OCI-LY1 (cell line): ENCODE measurements at regions not wholly inside any gene's neighbourhood (a gene's known extent, or its start where the extent isn't known, plus 50 kb on each side); places are given as distances from the start of the nearest gene placed in this dataset.

Experiments
- H2AFZ ChIP-seq: fragments of 200-600 bp; sonication (generic), shearing (Covaris generic); 2 replicates; pipeline ENCODE4 v1.6.0; 2014; ENCODE audit warnings: antibody characterized with exemption, mild to moderate bottlenecking, low read length
- H3F3A ChIP-seq: fragments of 200-600 bp; sonication (generic), shearing (Covaris generic); 2 replicates; pipeline ENCODE4 v1.6.0; 2014; ENCODE audit warnings: mild to moderate bottlenecking, antibody characterized with exemption, low read length, moderate library complexity; ENCODE audit not compliant: insufficient read depth
- H3K27ac ChIP-seq: fragments of 200-600 bp; sonication (generic); 2 replicates; pipeline ENCODE4 v1.5.1; 2014; ENCODE audit warnings: low read length, mixed run types, mild to moderate bottlenecking, low read depth; ENCODE audit not compliant: poor library complexity, severe bottlenecking
- H3K27me3 ChIP-seq: fragments of 200-600 bp; sonication (generic); 2 replicates; pipeline ENCODE4 v1.6.0; 2014; ENCODE audit warnings: antibody characterized with exemption, mild to moderate bottlenecking, low read length, moderate library complexity; ENCODE audit not compliant: insufficient read depth
- H3K36me3 ChIP-seq: fragments of 200-600 bp; sonication (generic); 2 replicates; pipeline ENCODE4 v1.6.1; 2014; ENCODE audit warnings: mild to moderate bottlenecking, antibody characterized with exemption, low read length, moderate library complexity, mixed read lengths; ENCODE audit not compliant: insufficient read depth
- H3K4me1 ChIP-seq: fragments of 200-600 bp; sonication (generic); 2 replicates; pipeline ENCODE4 v1.5.1; 2014; ENCODE audit warnings: mild to moderate bottlenecking, low read length, moderate library complexity; ENCODE audit not compliant: insufficient read depth, severe bottlenecking
- H3K4me2 ChIP-seq: fragments of 200-600 bp; sonication (generic), shearing (Covaris generic); 2 replicates; pipeline ENCODE4 v1.6.1; 2014; ENCODE audit warnings: low read length
- H3K4me3 ChIP-seq: fragments of 200-600 bp; sonication (generic); 2 replicates; pipeline ENCODE4 v1.5.1; 2014; ENCODE audit warnings: low read length, low read depth, mild to moderate bottlenecking, mixed read lengths; ENCODE audit not compliant: poor library complexity, severe bottlenecking
- H3K79me2 ChIP-seq: fragments of 200-600 bp; shearing (Covaris generic); 2 replicates; pipeline ENCODE4 v1.6.1; 2016; ENCODE audit warnings: mixed run types, low read length, mixed read lengths; ENCODE audit not compliant: insufficient read depth
- H3K9ac ChIP-seq: fragments of 200-600 bp; sonication (generic), shearing (Covaris generic); 2 replicates; pipeline ENCODE4 v1.6.1; 2014; ENCODE audit warnings: mild to moderate bottlenecking, low read length, mixed read lengths
- H3K9me2 ChIP-seq: fragments of 200-600 bp; sonication (generic), shearing (Covaris generic); 2 replicates; pipeline ENCODE4 v1.6.1; 2014; ENCODE audit warnings: low read depth, mild to moderate bottlenecking, low read length, mixed read lengths
- H3K9me3 ChIP-seq: fragments of 200-600 bp; shearing (Covaris generic); 2 replicates; pipeline ENCODE4 v1.6.1; 2014; ENCODE audit warnings: low read length, mixed read lengths
- H4K20me1 ChIP-seq: fragments of 200-600 bp; sonication (generic), shearing (Covaris generic); 2 replicates; pipeline ENCODE4 v1.6.0; 2016; ENCODE audit warnings: mild to moderate bottlenecking, low read length; ENCODE audit not compliant: insufficient read depth
- EZH2 ChIP-seq: fragments of 200-600 bp; sonication (generic), shearing (Covaris generic); IDR thresholded peaks from 2 replicates; pipeline ENCODE4 v1.8.0; 2017; ENCODE audit warnings: borderline replicate concordance, mixed run types, mild to moderate bottlenecking, antibody characterized with exemption, low read length, moderate library complexity, mixed read lengths
- TF ChIP-seq, protein P1 (sequence below): fragments of 200-600 bp; sonication (generic), shearing (Covaris generic); IDR thresholded peaks from 2 replicates; pipeline ENCODE4 v1.5.1; 2017; ENCODE audit warnings: mild to moderate bottlenecking, antibody characterized with exemption, low read length, moderate library complexity, mixed read lengths

GRCh38 chr4:114335339-114335738 lies 263.3 kb upstream of the UGT8 start:
- no peaks in the 10 kb centered on the region for H3K4me1 ChIP-seq
- H3K27ac ChIP-seq: no peak overlapping the region
- H3F3A ChIP-seq: no peaks in the 10 kb centered on the region
- no peaks in the 10 kb centered on the region for H3K27me3 ChIP-seq
- H3K9me2 ChIP-seq: no peaks in the 10 kb centered on the region
- H3K4me2 ChIP-seq: no peak overlapping the region
- H4K20me1 ChIP-seq: no peaks in the 10 kb centered on the region
- H3K9me3 ChIP-seq: no peaks in the 10 kb centered on the region
- no peaks in the 10 kb centered on the region for H3K36me3 ChIP-seq
- H3K4me3 ChIP-seq: no peak overlapping the region
- TF ChIP-seq, protein P1, sequence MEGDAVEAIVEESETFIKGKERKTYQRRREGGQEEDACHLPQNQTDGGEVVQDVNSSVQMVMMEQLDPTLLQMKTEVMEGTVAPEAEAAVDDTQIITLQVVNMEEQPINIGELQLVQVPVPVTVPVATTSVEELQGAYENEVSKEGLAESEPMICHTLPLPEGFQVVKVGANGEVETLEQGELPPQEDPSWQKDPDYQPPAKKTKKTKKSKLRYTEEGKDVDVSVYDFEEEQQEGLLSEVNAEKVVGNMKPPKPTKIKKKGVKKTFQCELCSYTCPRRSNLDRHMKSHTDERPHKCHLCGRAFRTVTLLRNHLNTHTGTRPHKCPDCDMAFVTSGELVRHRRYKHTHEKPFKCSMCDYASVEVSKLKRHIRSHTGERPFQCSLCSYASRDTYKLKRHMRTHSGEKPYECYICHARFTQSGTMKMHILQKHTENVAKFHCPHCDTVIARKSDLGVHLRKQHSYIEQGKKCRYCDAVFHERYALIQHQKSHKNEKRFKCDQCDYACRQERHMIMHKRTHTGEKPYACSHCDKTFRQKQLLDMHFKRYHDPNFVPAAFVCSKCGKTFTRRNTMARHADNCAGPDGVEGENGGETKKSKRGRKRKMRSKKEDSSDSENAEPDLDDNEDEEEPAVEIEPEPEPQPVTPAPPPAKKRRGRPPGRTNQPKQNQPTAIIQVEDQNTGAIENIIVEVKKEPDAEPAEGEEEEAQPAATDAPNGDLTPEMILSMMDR: no peak
- no peak for TF ChIP-seq EZH2
- H3K79me2 ChIP-seq: no peaks in the 10 kb centered on the region
- no peak overlapping the region for H2AFZ ChIP-seq
- H3K9ac ChIP-seq: no peak overlapping the region

DNA sequence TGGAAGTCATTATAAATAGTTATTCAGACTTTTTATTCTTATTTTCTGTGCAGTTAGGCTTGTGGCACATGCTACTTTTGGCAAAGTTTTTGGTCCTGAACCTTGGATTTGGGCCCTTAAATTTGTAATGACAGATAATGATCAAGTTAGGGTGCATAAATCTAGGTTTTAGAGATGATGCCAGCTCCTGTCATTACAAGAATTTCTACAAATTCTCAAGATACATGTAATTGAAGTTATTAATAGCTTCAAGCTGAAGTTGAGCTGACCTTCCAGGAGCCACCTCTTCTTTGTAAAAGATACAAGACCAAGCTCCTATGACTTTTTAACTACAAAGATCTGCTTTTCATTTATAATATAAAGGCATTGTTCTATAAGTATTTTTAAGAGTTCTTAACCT lies 255.6 kb upstream of the UGT8 start:
- Histone ChIP-seq H3K4me3 (no peak overlapping the region), H3K9me3 (no peaks in the 10 kb centered on the region), H3F3A (no peaks in the 10 kb centered on the region), H3K4me1 (no peaks in the 10 kb centered on the region), H3K27me3 (no peaks in the 10 kb centered on the region), H3K79me2 (no peaks in the 10 kb centered on the region), H4K20me1 (no peaks in the 10 kb centered on the region), H3K36me3 (no peaks in the 10 kb centered on the region), H3K27ac (no peak overlapping the region), H3K4me2 (no peak overlapping the region), H2AFZ (no peak overlapping the region), H3K9me2 (no peaks in the 10 kb centered on the region), H3K9ac (no peak overlapping the region)
- TF ChIP-seq, protein P1: no peak
- TF ChIP-seq EZH2: no peak

DNA sequence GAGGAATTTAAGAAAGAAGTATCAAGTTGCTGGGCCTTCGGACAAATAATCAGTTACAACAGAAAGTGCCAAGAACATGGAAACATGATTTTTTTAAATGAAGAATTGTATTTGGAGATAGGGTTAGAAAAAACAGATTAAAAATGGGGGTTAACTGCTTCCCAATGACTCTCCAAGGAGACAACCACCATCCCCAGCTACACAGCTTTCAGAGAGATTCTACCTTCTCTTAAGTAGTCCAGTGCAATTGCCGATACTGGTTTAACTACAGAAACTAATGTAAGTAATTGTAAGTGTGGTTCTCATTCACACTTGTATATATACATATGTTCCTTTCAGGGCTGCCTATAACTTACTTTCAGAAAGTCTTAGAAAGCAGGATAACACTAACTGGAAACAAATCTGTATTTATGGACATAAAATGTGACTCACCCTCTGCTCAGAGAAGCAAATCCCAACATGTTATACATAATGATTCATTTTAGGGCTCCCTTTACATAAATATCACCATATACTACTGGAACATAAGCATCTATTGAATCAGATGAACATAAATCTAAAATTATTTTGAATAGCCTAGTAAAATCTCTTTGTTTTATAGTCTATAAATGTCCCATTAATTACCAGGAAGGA lies 248.9 kb upstream of the UGT8 start:
- H3K4me2 ChIP-seq: no peak overlapping the region
- no peaks in the 10 kb centered on the region for H3K9me2 ChIP-seq
- no peak overlapping the region for H3K4me3 ChIP-seq
- H3K9me3 ChIP-seq: no peaks in the 10 kb centered on the region
- no peaks in the 10 kb centered on the region for H4K20me1 ChIP-seq
- H3K79me2 ChIP-seq: no peaks in the 10 kb centered on the region
- H3K27me3 ChIP-seq: no peaks in the 10 kb centered on the region
- TF ChIP-seq EZH2: no peak
- TF ChIP-seq, protein P1: no peak
- H2AFZ ChIP-seq: no peak overlapping the region
- H3K27ac ChIP-seq: no peak overlapping the region
- no peaks in the 10 kb centered on the region for H3K36me3 ChIP-seq
- H3K4me1 ChIP-seq: no peaks in the 10 kb centered on the region
- H3K9ac ChIP-seq: no peak overlapping the region
- H3F3A ChIP-seq: no peaks in the 10 kb centered on the region
